GM18870 (cell line): ENCODE measurements at regions not wholly inside any gene's neighbourhood (a gene's known extent, or its start where the extent isn't known, plus 50 kb on each side); places are given as distances from the start of the nearest gene placed in this dataset.
"Not testable (repeated sequence)": the region's sequence is repeated elsewhere in the genome, so short reads cannot be mapped to it uniquely, and the experiment has no call there.

Experiments
- ATAC-seq: cut with Tn5 transposase; IDR thresholded peaks from one replicate; pipeline ENCODE4 v1.9.1; 2021; ENCODE audit warnings: moderate library complexity; ENCODE audit not compliant: unreplicated experiment

DNA sequence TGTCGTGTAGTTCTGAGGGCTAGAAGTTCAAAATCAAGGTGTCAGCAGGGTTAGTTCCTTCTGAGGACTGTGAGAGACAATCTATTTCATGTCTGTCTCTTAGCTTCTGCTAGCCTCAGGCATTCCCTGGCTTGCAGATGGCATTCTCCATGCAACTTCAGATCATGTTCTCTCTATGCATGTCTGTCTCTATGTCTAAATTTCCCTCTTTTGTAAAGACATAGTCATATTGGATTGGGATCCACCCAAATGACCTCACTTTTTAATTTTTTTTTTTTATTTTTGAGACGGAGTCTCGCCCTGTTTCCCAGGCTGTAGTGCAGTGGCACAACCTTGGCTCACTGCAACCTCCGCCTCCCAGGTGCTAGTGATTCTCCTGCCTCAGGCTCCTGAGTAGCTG is 104.6 kb downstream of the RAP2B start:
- no peak for ATAC-seq

DNA sequence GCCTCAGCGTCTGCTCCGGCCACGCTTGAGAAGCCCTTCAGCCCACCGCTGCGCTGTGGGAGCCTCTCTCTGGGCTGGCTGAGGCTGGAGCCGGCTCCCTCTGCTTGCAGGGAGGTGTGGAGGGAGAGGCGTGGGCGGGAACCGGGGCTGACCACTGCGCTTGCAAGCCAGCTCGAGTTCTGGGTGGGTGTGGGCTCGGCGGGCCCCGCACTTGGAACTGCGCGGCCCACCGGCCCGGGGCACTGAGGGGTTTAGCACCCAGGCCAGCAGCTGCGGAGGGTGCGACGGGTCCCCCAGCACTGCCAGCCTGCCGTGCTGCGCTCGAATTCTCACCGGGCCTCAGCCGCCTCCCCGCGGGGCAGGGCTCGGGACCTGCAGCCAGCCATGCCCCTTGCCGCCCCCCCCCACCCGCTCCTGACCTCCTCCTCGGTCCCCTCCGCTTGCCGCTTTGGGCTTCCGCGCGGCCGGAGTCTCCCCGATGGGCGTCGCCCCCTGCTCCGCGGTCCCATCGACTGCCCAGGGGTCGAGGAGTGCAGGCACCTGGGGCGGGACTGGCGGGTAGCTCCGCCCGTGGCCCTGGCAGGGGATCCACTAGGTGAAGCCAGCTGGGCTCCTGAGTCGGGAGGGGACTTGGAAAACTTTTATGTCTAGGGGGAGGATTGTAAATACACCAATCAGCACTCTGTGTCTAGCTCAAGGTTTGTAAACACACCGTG is 106.7 kb downstream of the RAP2B start:
- no peak for ATAC-seq

DNA sequence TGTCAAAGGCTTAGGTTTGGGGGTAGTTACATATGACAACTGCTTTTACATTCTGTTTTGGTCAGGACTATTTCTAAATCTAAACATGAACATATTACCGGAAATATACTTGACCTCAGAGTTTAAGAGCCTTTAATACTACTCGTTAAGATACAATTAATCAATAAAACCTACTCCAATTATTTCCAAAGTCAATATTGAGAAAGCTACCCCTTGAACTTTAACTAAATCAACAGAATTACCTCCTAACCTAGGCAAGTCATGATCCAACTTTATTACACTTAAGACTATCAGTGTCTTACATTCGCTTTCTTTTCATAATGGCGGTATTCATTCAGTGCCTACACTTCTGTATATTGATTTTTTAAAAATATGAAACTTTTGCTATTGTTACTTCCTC is 107.7 kb downstream of the RAP2B start:
- no peak for ATAC-seq

DNA sequence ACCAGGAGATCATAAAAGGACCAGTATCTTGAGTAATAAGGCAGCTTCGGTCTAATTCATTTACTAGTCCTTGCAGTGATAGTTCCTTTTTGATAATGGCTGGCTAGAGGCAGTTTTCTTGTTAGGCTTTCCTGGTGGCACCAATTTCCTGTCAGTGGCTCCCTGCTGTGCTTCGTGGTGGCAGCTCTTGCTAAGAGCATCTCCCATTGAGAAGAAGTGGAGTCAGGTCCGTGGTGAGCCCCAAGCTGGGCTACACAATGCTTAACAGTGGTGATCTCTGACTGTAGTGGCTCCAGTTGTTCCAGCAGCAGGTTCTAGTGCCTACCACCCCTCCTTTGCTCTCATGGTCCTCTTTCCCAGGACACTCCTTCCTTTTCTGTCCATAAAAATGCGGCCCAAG is 111.2 kb downstream of the RAP2B start:
- no peak for ATAC-seq

DNA sequence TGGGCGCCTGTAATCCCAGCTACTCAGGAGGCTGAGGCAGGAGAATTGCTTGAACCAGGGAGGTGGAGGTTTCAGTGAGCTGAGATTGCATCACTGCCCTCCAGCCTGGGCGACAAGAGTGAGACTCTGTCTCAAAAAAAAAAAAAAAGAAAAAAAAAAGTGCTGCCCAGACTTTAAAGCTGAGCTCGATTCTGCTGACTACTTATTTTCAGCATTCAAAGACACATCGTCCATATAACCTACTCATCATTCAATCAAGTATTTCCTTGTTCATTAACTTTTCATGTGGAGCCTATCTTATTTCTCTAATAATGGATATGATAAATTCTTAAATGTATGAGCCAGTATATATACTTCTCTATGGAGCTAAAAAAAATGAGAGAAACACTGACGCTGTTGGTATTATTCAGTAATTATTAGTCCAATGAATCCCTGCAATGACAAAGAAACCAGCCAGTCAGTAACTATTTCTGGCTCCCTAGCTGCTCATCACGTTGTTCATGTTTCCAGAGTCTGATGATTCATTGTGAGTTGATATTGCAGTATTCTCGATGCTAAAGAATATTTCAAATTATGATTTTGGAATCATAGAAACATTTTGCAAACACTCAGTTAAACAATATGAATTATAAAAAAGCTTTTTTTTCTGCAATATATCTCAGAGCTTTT is 111.9 kb downstream of the RAP2B start:
- no peak for ATAC-seq

DNA sequence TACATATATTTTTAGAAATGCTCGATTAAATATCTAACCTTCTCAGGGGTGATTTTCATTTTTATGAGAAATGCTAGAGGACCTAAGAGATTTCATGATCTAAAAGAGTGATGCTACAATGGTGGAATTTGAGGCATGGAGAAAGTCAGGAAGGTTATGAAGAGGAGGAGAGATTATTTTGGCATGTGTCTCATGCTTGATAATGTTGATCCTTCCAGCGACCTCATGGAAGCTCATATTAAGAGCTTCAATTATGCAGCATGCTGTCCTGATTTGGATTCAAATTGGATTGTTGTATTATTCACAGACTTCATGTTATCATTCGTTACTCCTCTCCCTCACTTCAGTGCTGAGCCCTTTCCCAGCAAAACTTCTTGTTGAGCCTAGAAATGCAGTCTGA is 112.5 kb downstream of the RAP2B start:
- ATAC-seq, result no peak

DNA sequence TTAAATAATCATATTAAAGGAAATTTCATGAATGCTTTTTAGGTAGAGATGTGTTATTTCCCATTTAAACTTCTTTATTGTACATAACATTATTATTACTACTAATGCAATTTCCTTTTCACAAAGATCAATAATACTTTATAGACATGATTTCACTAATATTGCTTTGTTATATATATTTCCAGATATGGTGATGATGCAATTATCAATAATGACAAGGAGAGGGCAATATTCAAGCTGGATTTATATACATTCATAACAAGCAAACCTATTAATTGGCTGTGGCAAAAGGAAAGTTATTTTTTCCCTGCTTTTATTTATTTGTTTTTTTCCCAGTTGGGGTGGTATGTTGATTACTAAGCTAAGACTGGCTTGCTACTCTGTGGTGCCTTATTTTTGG is 113.5 kb downstream of the RAP2B start:
- no peak for ATAC-seq

DNA sequence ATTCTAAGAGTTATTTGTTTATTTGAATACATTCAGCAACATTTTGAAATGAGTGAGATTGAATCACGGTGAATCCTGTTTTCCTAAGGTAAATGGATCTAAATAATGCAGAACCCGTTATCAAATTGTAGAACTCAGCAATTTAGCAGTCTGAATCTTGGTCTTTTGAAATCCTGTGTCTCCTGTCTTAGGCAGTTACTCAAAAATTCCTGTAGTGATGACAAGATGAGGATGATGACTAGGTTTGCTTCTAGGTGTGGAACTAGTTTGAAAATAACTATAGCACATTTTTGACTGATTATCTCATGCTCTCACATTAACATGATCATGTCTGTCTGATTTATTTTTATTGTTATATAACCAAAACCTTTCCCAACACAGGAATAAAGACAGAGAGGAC is 115.0 kb downstream of the RAP2B start:
- no peak for ATAC-seq

DNA sequence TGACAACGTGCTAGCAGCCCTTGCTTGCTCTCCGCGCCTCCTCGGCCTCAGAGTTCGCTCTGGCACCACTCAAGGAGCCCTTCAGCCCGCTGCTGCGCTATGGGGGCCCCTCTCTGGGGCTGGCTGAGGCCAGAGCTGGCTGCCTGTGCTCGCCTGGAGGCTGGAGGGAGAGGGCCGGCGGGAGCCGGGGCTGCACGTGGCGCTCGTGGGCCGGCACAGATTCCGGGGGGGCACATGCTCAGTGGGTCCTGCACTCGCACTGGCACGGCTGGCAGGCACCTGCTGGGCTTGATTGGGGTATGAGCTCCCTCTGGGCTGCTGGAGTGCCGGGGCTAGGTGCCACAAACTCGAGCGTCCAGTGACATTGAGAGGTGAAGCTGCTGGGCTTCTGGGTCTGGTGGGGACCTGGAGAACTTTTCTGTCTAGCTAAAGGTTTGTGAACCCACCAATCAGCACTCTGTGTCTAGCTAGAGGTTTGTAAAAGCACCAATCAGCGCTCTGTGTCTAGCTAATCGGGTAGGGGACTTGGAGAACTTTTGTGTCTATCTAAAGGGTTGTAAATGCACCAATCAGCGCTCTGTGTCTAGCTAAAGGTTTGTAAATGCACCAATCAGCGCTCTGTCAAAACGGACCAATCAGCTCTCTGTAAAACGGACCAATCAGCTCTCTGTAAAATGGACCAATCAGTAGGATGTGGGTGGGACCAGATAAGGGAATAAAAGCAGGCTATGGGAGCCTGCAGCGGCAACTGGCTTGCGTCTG is 119.4 kb downstream of the RAP2B start:
- not testable (repeated sequence) for ATAC-seq

DNA sequence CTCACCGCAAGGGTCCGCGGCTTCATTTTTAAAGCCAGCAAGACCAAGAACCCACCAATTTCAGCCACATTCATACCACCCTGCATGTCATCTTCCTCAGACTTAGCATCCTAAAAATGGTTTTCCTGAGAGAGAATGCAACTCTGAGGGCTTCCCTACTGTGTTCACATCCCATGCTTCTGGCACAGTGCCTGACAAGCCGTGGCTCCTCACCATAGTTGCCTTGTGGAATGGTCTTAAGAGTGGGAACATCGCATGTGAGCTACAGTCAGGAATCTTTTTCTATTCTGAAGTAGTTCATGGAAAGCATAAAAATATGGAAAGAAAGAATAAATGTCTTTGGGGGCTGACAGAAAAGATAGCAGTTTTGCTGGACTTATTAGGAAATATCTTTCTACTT is 120.3 kb downstream of the RAP2B start:
- no peak for ATAC-seq

DNA sequence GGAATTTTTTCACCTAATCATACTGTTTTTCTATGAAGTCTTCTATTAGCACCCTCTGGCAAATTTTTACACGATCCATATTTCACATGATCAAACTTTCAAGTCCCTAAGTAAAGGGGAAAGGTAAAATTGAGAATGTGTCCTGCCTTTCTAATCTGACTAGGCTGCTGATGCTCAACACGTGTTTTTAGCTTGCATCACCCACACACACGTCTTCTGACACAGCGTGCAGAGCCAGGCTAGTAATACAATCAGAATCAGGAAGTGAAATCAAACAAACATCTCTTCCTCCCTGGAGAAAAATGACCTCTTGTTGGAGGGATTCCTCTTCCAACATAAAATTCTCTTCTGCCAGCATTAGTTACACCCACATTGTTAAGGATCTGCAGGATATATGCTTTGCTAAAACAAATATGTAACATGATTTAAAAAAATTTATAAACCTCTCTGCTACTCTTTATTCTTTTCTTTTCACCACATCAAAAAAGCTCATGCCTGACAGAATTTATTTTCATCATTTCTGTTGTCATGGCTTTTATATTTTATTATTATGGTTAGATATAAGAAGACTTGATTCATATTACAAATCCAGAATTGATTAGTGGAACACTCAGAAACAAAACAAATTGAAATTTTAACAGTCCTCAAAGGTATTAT is 122.4 kb downstream of the RAP2B start:
- peak; percentile 38 for ATAC-seq

DNA sequence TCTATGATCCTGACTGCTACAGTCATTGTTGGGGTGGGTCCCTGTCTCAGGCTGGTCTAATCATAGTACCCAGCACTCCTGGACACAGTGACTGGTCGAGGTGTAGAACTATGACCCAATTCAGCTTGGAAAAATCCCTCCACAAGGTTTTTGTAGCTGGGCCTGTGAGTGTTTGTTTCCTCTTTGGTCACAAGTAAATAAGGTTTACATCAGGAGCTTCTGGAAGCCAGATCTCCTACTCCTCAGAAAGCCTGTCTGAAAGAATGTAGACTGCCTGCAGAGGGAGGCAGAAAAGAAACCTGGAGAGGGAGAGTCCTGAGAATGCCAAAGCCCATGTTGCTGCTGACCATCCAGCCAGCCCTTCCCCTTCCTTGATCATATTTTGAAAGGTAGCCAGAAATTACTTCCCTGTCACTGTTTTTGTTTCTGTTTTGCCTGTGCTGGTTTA is 123.2 kb downstream of the RAP2B start:
- ATAC-seq, result no peak

DNA sequence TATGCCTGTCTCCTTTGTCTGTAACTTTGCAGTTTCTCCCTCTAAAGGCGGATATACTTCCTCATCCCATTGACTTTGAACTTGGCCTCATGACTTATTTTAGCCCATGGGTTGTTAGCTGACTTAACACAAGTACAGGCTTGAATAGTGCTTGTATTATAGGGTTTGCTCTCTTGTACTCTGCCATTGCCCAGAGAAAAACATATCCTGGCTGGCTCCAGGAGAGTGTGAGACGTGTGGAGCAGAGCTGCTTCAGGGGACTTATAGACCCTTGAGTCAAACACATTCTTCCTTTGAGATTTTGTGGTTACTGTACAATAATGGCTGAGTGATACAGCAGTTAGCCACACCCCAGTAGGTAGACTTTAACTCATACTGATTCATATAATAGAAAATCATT is 124.0 kb downstream of the RAP2B start:
- ATAC-seq, result no peak

DNA sequence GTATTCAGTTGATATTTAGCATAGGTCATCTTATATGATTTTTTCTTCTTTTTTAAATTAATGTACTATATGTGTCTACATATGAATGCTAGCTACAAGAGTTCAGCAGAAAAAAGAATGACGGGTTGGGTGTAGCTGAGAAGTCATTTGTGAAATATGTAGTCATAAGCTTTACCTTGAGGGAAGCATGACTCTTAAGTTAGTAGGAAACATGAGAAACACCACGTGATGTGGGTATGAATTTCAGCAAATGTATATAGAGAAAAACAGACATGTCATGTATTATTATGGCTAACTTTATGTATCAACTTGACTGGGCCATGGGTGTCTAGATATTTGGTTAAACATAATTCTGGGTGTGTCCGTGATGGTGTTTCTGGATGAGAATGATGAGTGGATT is 125.0 kb downstream of the RAP2B start:
- ATAC-seq, result no peak

DNA sequence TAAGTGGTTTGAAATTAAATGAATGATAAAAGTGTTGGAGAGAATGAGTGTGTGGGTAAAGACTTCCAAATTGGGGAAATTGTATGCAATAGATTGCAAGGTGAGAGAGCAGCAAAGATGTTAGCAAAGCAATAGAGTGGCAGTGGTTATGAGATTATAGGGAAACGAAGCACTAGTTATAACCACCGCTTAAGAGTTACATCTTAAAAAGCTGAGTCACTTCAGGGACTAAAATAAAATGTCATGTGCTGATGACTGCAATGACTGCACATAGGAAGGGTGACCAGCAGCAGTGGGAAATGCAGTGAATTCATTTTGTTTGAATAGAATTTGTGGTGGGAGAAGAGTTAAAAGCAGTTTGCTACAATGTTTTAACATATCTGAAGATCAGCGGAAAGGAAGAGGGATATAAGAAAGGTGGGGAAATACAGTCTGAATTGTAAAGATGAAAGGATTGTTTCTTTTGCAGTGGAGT is 127.3 kb downstream of the RAP2B start:
- ATAC-seq, result no peak

DNA sequence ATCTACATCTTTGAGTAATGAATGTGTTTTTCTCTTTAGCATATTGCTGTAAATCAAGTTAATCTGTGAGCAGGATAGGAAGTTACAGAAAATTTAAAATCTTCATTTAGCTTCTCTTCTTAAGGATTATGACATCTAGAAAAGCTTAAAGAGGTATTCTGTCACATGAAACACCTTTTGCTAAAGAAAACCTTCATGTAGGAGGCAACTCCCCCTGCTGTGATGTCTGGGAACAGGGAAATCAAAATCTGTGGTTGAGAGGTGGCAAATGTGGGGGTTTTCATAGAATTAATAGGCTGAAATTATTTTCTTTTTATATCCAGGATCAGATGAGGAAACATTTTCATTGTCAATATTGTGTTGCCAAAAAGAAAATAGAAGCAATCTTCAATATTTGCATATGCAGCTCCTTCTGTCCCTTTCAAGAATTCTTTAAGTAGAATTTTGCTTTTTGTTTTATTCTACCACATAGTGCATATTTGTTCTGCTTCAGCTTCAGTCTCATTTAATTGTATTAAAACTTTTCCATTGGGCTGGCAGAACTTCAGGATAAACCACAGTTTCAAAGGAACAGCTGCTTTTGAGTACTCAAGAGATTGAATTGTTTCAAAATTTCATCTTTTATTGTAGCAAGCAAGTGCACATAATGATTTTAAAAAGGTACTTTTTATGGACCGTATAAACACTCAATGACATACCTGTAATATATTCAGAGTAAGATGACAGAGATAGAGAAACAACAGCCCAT is 128.4 kb downstream of the RAP2B start:
- no peak for ATAC-seq

DNA sequence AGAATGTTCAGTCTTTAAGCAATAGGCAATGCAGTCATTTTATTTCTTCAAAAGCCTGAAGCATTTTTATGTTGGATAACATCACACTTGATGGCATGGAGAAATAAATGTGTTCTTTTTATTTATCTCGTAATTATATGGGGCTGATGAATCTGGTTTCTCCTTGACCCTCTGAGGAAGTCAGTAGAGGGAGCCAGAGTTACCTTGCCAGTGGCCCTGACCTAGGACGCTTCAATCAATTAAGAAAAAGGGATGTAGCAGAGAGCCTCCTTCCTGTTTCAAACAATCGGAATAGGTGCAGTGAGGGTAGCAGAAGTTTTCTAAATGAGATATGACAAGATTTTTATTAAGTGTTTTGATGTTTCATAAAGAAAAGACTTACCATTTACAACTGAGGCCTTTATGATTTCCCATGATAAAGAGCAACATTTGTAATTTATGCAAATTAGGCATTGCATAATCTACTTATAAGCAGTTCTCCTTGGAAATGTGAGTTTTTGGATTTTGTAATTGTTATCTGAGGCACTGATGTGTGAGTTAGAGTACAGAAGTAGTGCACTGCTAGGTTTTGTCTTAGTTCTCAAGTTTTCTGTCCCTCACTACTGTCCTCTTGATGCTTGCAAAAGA is 129.1 kb downstream of the RAP2B start:
- ATAC-seq, result no peak

DNA sequence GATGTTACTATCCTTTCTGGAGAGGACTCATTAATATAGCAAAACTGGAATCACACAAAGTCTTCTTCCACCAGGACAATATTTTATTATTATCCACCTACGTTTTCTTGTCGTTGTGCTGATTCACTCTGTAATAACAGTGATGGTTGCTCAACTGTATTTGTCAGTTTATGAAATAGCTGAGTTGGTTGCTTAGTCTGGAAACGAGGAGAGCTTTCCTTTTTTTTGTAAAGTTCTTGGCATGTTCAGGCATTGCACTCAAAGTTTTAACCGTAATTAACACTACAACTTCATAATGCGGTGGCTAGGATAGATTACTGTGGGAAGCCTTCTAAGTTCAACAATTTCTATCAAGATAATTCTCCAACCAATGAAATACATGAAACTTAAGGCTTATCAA is 131.2 kb downstream of the RAP2B start:
- no peak for ATAC-seq

DNA sequence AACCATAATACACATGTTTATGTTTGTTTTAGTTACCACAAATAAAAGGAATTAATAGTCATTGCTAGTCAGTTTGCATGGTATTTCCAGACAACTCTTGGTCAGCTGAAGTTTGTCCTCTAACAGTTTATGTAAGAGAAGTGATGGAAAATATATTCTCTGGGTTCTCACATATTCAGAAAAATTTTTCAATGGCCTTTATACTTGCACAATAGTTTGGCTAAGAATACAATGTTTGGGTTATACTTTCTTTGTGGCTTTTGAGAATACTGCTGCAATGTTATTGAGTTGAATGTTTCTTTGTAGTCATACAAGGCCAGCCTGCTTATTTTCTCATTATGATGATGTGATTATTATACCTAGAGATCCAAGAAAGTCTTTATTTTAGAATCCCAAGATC is 133.9 kb downstream of the RAP2B start:
- no peak for ATAC-seq

DNA sequence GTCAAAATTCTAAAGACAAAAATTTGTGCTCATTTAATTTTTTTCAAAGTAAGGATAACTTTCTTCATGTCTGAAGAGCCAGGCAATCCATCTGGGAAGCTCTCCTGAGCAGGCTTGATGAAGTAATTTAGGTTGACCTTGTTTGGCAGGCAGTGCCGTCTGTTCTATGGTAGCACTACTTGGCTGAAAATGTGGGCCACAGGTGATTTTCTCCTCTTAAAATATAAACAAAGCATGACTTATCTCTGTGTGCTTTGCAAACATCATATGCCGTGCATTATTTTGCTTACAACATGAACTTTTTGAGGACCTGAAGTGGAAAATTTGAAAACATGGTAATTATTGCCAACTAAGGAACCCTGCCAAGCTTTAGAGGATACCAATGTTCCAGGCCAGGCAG is 143.2 kb downstream of the RAP2B start:
- ATAC-seq, result no peak
